ENCODE measurements at regions not wholly inside any gene's neighbourhood (a gene's known extent, or its start where the extent isn't known, plus 50 kb on each side); places are given as distances from the start of the nearest gene placed in this dataset.

GRCh38 chr17:73701701-73702100, 57.5 kb upstream of the SDK2 start:
- no peak for TF ChIP-seq FOXP2 (optimal IDR thresholded peaks at IDR 0.05; ENCODE audit: borderline replicate concordance, extremely low read depth, extremely low read length, insufficient read depth)

- TF ChIP-seq POLR2AphosphoS5 (IDR thresholded peaks at IDR 0.05; ENCODE audit: low read depth, low read length) = no peak
- no peak for TF ChIP-seq REST (IDR thresholded peaks at IDR 0.05; ENCODE audit: insufficient read depth in 1 of 2, low read depth in 2 of 2, low read length in 2 of 2)
- no peak for TF ChIP-seq SIN3A (IDR thresholded peaks at IDR 0.05; ENCODE audit: borderline replicate concordance, insufficient read depth, low read length)
- no peak for TF ChIP-seq TAF1 (IDR thresholded peaks at IDR 0.05; ENCODE audit: borderline replicate concordance, insufficient read depth, low read length)
- no peak for TF ChIP-seq FOXP2 (optimal IDR thresholded peaks at IDR 0.05; ENCODE audit: borderline replicate concordance, extremely low read depth, extremely low read length, insufficient read depth)
Measured at GRCh38 chr17:73703192-73703591, 58.9 kb upstream of the SDK2 start.

- TF ChIP-seq REST (IDR thresholded peaks at IDR 0.05; ENCODE audit: insufficient read depth in 1 of 2, low read depth in 2 of 2, low read length in 2 of 2) (no peak), TAF1 (IDR thresholded peaks at IDR 0.05; ENCODE audit: borderline replicate concordance, insufficient read depth, low read length) (no peak), POLR2AphosphoS5 (IDR thresholded peaks at IDR 0.05; ENCODE audit: low read depth, low read length) (no peak), FOXP2 (optimal IDR thresholded peaks at IDR 0.05; ENCODE audit: borderline replicate concordance, extremely low read depth, extremely low read length, insufficient read depth) (no peak), SIN3A (IDR thresholded peaks at IDR 0.05; ENCODE audit: borderline replicate concordance, insufficient read depth, low read length) (no peak)
Measured at GRCh38 chr17:73703917-73704316, 59.7 kb upstream of the SDK2 start.

- TF ChIP-seq REST (IDR thresholded peaks at IDR 0.05; ENCODE audit: insufficient read depth in 1 of 2, low read depth in 2 of 2, low read length in 2 of 2) = no peak
- TF ChIP-seq FOXP2 (optimal IDR thresholded peaks at IDR 0.05; ENCODE audit: borderline replicate concordance, extremely low read depth, extremely low read length, insufficient read depth) = no peak
- no peak for TF ChIP-seq SIN3A (IDR thresholded peaks at IDR 0.05; ENCODE audit: borderline replicate concordance, insufficient read depth, low read length)
- TF ChIP-seq TAF1 (IDR thresholded peaks at IDR 0.05; ENCODE audit: borderline replicate concordance, insufficient read depth, low read length) = no peak
- TF ChIP-seq POLR2AphosphoS5 (IDR thresholded peaks at IDR 0.05; ENCODE audit: low read depth, low read length) = no peak
Measured at GRCh38 chr17:73705594-73705993, 61.3 kb upstream of the SDK2 start.

GRCh38 chr17:73706428-73706827, 62.2 kb upstream of the SDK2 start:
- TF ChIP-seq SIN3A (IDR thresholded peaks at IDR 0.05; ENCODE audit: borderline replicate concordance, insufficient read depth, low read length) (no peak), REST (IDR thresholded peaks at IDR 0.05; ENCODE audit: insufficient read depth in 1 of 2, low read depth in 2 of 2, low read length in 2 of 2) (no peak), TAF1 (IDR thresholded peaks at IDR 0.05; ENCODE audit: borderline replicate concordance, insufficient read depth, low read length) (no peak), FOXP2 (optimal IDR thresholded peaks at IDR 0.05; ENCODE audit: borderline replicate concordance, extremely low read depth, extremely low read length, insufficient read depth) (no peak), POLR2AphosphoS5 (IDR thresholded peaks at IDR 0.05; ENCODE audit: low read depth, low read length) (no peak)

Data from PFSK-1 (cell line).